Neuronal stem cell (in vitro differentiated cells): ENCODE measurements at regions not wholly inside any gene's neighbourhood (a gene's known extent, or its start where the extent isn't known, plus 50 kb on each side); places are given as distances from the start of the nearest gene placed in this dataset.

Source experiments
- DNase-seq: peaks from one replicate; pipeline ENCODE4 v3.0.0-alpha.2; 2013; ENCODE audit warnings: low spot score
- H2AFZ ChIP-seq: one replicate; pipeline ENCODE4 v1.6.1; 2013; ENCODE audit warnings: mild to moderate bottlenecking, low read length, inconsistent platforms
- H2AK5ac ChIP-seq: 2 replicates; pipeline ENCODE4 v1.6.1; 2013; ENCODE audit warnings: low read depth, mild to moderate bottlenecking, inconsistent platforms, low read length, moderate library complexity, mixed read lengths
- H2BK120ac ChIP-seq: 2 replicates; pipeline ENCODE4 v1.6.1; 2013; ENCODE audit warnings: low read depth, mild to moderate bottlenecking, inconsistent platforms, low read length, moderate library complexity, mixed read lengths
- H2BK12ac ChIP-seq: one replicate; pipeline ENCODE4 v1.6.1; 2013; ENCODE audit warnings: low read length, inconsistent platforms
- H2BK15ac ChIP-seq: 2 replicates; pipeline ENCODE4 v1.6.1; 2013; ENCODE audit warnings: mild to moderate bottlenecking, low read length, inconsistent platforms, mixed read lengths
- H2BK5ac ChIP-seq: one replicate; pipeline ENCODE4 v1.6.1; 2013; ENCODE audit warnings: inconsistent platforms, mild to moderate bottlenecking, low read length, moderate library complexity
- H3K14ac ChIP-seq: one replicate; pipeline ENCODE4 v1.6.1; 2013; ENCODE audit warnings: low read length, inconsistent platforms
- H3K18ac ChIP-seq: 2 replicates; pipeline ENCODE4 v1.6.1; 2013; ENCODE audit warnings: low read length, inconsistent platforms
- H3K23ac ChIP-seq: 2 replicates; pipeline ENCODE4 v1.6.1; 2013; ENCODE audit warnings: low read depth, mild to moderate bottlenecking, mixed read lengths, low read length, inconsistent platforms; ENCODE audit not compliant: poor library complexity
- H3K27ac ChIP-seq: replicated peaks from 3 replicates; pipeline ENCODE4 v1.5.1; 2013; ENCODE audit warnings: low read length, inconsistent platforms
- H3K27me3 ChIP-seq, 3 experiments: 2 replicates each; pipeline ENCODE4 v1.6.1; 2013; ENCODE audit warnings: low read length in 3 of 3, mild to moderate bottlenecking in 2 of 3, inconsistent platforms in 1 of 3, low read depth in 1 of 3, mixed read lengths in 1 of 3, moderate library complexity in 1 of 3; ENCODE audit not compliant: control insufficient read depth in 3 of 3, insufficient read depth in 3 of 3
- H3K36me3 ChIP-seq, 2 donors: replicated peaks in 1 of 2; 2 replicates each; pipeline ENCODE4 v1.6.1; 2013; ENCODE audit warnings: low read length in 2 of 2; ENCODE audit not compliant: control insufficient read depth in 2 of 2, insufficient read depth in 2 of 2
- H3K4ac ChIP-seq: 2 replicates; pipeline ENCODE4 v1.6.1; 2013; ENCODE audit warnings: inconsistent platforms, mild to moderate bottlenecking, low read length, moderate library complexity
- H3K4me1 ChIP-seq, 2 donors: 1 replicate in 1 of 2; 2 replicates in 1 of 2; pipeline ENCODE4 v1.6.1; 2013; ENCODE audit warnings: low read length in 2 of 2, low read depth in 1 of 2; ENCODE audit not compliant: control insufficient read depth in 2 of 2, insufficient read depth in 1 of 2
- H3K4me2 ChIP-seq: one replicate; pipeline ENCODE4 v1.6.1; 2013; ENCODE audit warnings: mild to moderate bottlenecking, low read length, inconsistent platforms; ENCODE audit not compliant: insufficient read depth, poor library complexity, severe bottlenecking
- H3K4me3 ChIP-seq, 2 donors: 2 replicates each; pipeline ENCODE4 v1.5.1; 2013; ENCODE audit warnings: low read length in 2 of 2, mild to moderate bottlenecking in 2 of 2, inconsistent platforms in 1 of 2, moderate library complexity in 1 of 2
- H3K79me1 ChIP-seq: one replicate; pipeline ENCODE4 v1.6.1; 2013; ENCODE audit warnings: low read depth, mild to moderate bottlenecking, inconsistent platforms, low read length, moderate library complexity
- H3K9ac ChIP-seq: one replicate; pipeline ENCODE4 v1.6.1; 2013; ENCODE audit warnings: mild to moderate bottlenecking, low read depth, low read length, inconsistent platforms; ENCODE audit not compliant: poor library complexity
- H3K9me3 ChIP-seq, 2 donors: replicated peaks in 1 of 2; 2 replicates each; pipeline versions ENCODE3 to v1.6.1; 2013; ENCODE audit warnings: low read length in 2 of 2, mild to moderate bottlenecking in 2 of 2, inconsistent platforms in 1 of 2, low read depth in 1 of 2, mixed read lengths in 1 of 2, moderate library complexity in 1 of 2; ENCODE audit not compliant: control insufficient read depth in 2 of 2, insufficient read depth in 1 of 2
- H4K8ac ChIP-seq: one replicate; pipeline ENCODE4 v1.6.1; 2013; ENCODE audit warnings: low read depth, mild to moderate bottlenecking, inconsistent platforms, low read length, moderate library complexity
- H4K91ac ChIP-seq: one replicate; pipeline ENCODE4 v1.6.1; 2013; ENCODE audit warnings: low read length, low read depth, mild to moderate bottlenecking, inconsistent platforms; ENCODE audit not compliant: poor library complexity
- WGBS, 2 donors: extraction: QIAGEN DNeasy Blood & Tissue Kit; methylation state at CpG; one replicate each; pipeline ENCODE4 v1.1.7; 2013; ENCODE audit warnings: missing lambda C conversion rate in 2 of 2, mixed read lengths in 1 of 2; ENCODE audit not compliant: insufficient read length in 2 of 2, insufficient replicate concordance in 1 of 2; ENCODE audit errors: extremely low coverage in 2 of 2; 5-methylcytosine and 5-hydroxymethylcytosine counted together

DNA sequence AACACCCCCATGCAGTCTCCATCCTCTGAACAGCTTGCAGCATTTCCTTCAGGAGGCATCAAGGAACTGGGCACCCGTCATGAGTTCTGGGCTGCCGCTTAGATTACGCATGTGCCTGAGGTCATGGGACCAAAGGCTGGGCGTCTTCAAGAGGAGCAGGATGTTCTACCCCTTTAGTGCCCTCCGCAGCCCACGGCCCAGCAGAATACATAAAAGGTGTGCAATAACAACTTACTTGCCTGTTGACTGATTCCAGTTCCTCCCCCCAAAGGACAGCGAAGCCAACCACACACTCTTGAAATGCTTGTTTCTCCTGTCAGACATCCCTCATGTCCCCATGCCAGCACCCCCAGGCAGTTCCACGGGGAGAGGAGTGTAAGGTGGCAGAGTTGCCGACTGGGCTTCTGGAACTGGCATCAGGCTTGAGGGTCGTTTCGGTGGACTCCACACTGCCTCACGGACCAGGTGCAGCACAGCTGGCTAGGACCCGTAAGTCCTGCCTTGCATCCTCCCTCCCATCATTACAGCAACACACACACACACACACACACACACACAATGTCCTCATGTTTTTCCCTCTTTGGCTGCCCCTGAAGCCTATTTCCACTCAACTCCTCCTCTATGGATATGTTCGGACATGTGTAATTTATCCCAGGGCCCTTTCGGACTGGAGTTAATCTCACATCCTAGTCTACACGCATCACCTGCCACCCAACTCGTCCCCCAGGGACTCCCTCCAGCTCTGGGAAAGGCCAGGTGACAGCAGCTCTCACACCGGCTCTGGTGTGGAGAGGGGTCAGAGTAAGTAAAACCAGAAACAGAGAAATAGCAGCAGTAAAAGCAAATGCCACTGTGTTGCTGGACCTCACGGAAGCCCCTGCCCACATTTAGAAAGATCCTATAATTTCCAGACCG, 200.7 kb downstream of the BCL11A start:
- H3K36me3 ChIP-seq: no peaks in the 10 kb centered on the region
- no CpG with 5 or more reads among the region's 20 CpGs for WGBS, 2 donors
- H3K23ac ChIP-seq: no peak overlapping the region
- H3K4ac ChIP-seq: no peak overlapping the region
- peak overlapping the region; percentile 23 for H3K27ac ChIP-seq
- no peak overlapping the region for H3K4me3 ChIP-seq
- no peak overlapping the region for H3K4me2 ChIP-seq
- H3K9ac ChIP-seq: no peak overlapping the region
- H2AK5ac ChIP-seq: peak overlapping the region; percentile 11
- H3K18ac ChIP-seq: peak overlapping the region; percentile 92
- H3K79me1 ChIP-seq: no peaks in the 10 kb centered on the region
- H2BK12ac ChIP-seq: no peak overlapping the region
- peak overlapping the region; percentile 56 for H4K91ac ChIP-seq
- H3K4me1 ChIP-seq: peaks cover 0 to 19% of the 10 kb centered on the region in 2 donors
- H2BK15ac ChIP-seq: peak overlapping the region; percentile 38
- no peak overlapping the region for H2BK120ac ChIP-seq
- no peaks in the 10 kb centered on the region for H3K9me3 ChIP-seq
- H2BK5ac ChIP-seq: peak overlapping the region; percentile 16
- no peak for DNase-seq
- no peak overlapping the region for H4K8ac ChIP-seq
- peak overlapping the region; percentile 76 for H2AFZ ChIP-seq
- peak overlapping the region; percentile 83 for H3K14ac ChIP-seq
- no peaks in the 10 kb centered on the region for H3K27me3 ChIP-seq

- Histone ChIP-seq H2BK120ac (no peak overlapping the region), H3K14ac (no peak overlapping the region), H2BK15ac (no peak overlapping the region), H3K23ac (no peak overlapping the region), H3K9ac (no peak overlapping the region), H3K9me3 (no peaks in the 10 kb centered on the region), H2AK5ac (peak overlapping the region; percentile 27), H3K36me3 (no peaks in the 10 kb centered on the region), H4K91ac (peak overlapping the region; percentile 56), H3K18ac (peak overlapping the region; percentile 8), H3K27me3 (no peaks in the 10 kb centered on the region), H3K27ac (no peak overlapping the region), H2AFZ (no peak overlapping the region), H2BK12ac (peak overlapping the region; percentile 43), H3K4me3 (no peak overlapping the region), H3K79me1 (no peaks in the 10 kb centered on the region), H3K4me2 (no peak overlapping the region), H4K8ac (peak overlapping the region; percentile 20), H2BK5ac (no peak overlapping the region), H3K4ac (no peak overlapping the region), H3K4me1 (peaks cover 0 to 19% of the 10 kb centered on the region in 2 donors)
- no peak for DNase-seq
- no CpG with 5 or more reads among the region's 8 CpGs for WGBS, 2 donors
Observed at GRCh38 chr2:60351802-60352201, 201.7 kb downstream of the BCL11A start.

- Histone ChIP-seq H3K14ac (no peak overlapping the region), H2AK5ac (peak overlapping the region; percentile 9), H3K4ac (no peak overlapping the region), H3K9ac (no peak overlapping the region), H3K27ac (no peak overlapping the region), H3K23ac (no peak overlapping the region), H3K4me1 (peaks cover 0 to 19% of the 10 kb centered on the region in 2 donors), H2BK12ac (peak overlapping the region; percentile 59), H2AFZ (no peak overlapping the region), H3K4me2 (no peak overlapping the region), H4K8ac (peak overlapping the region; percentile 20), H2BK15ac (no peak overlapping the region), H4K91ac (no peak overlapping the region), H3K18ac (peak overlapping the region; percentile 55), H3K36me3 (no peaks in the 10 kb centered on the region), H3K9me3 (no peaks in the 10 kb centered on the region), H2BK5ac (no peak overlapping the region), H3K27me3 (no peaks in the 10 kb centered on the region), H2BK120ac (no peak overlapping the region), H3K79me1 (no peaks in the 10 kb centered on the region), H3K4me3 (no peak overlapping the region)
- WGBS, 2 donors: no CpG with 5 or more reads among the region's 4 CpGs
- DNase-seq: no peak
Observed at GRCh38 chr2:60351321-60351720, 202.1 kb downstream of the BCL11A start.

GRCh38 chr2:60350791-60351190, 202.7 kb downstream of the BCL11A start:
- Histone ChIP-seq H3K36me3 (no peaks in the 10 kb centered on the region), H3K4me1 (peaks cover 0 to 19% of the 10 kb centered on the region in 2 donors), H3K4me3 (no peak overlapping the region), H4K91ac (no peak overlapping the region), H3K27ac (no peak overlapping the region), H3K23ac (no peak overlapping the region), H3K14ac (no peak overlapping the region), H3K9me3 (no peaks in the 10 kb centered on the region), H3K4ac (no peak overlapping the region), H3K4me2 (no peak overlapping the region), H2BK15ac (no peak overlapping the region), H2BK5ac (no peak overlapping the region), H2BK120ac (no peak overlapping the region), H3K9ac (no peak overlapping the region), H3K27me3 (no peaks in the 10 kb centered on the region), H2AK5ac (no peak overlapping the region), H2AFZ (no peak overlapping the region), H3K79me1 (no peaks in the 10 kb centered on the region), H3K18ac (no peak overlapping the region), H4K8ac (no peak overlapping the region), H2BK12ac (no peak overlapping the region)
- WGBS, 2 donors: no CpG with 5 or more reads among the region's 4 CpGs
- DNase-seq: no peak
